Hepatocyte (in vitro differentiated cells): ENCODE measurements at regions not wholly inside any gene's neighbourhood (a gene's known extent, or its start where the extent isn't known, plus 50 kb on each side); places are given as distances from the start of the nearest gene placed in this dataset.

ENCODE experiments used
- DNase-seq: peaks from one replicate; pipeline ENCODE4 v3.0.0-alpha.2; 2016; ENCODE audit warnings: low spot score
- H2AFZ ChIP-seq: fragments of 200-600 bp; sonication (generic); 2 replicates; pipeline ENCODE4 v1.6.0; 2016; ENCODE audit warnings: antibody characterized with exemption, mild to moderate bottlenecking
- H3K27ac ChIP-seq: fragments of 200-600 bp; sonication (generic); 2 replicates; pipeline ENCODE4 v1.5.1; 2016; ENCODE audit warnings: mild to moderate bottlenecking
- H3K27me3 ChIP-seq: fragments of 200-600 bp; sonication (generic); 2 replicates; pipeline ENCODE4 v1.6.1; 2016
- H3K36me3 ChIP-seq: fragments of 200-600 bp; sonication (generic); replicated peaks from 2 replicates; pipeline ENCODE4 v1.5.1; 2016; ENCODE audit warnings: low read depth; ENCODE audit not compliant: insufficient read depth
- H3K4me1 ChIP-seq: fragments of 200-600 bp; sonication (generic); 2 replicates; pipeline ENCODE4 v1.5.1; 2016; ENCODE audit warnings: mild to moderate bottlenecking, moderate library complexity; ENCODE audit not compliant: insufficient read depth
- H3K4me2 ChIP-seq: fragments of 200-600 bp; sonication (generic); 2 replicates; pipeline ENCODE4 v1.6.0; 2016
- H3K4me3 ChIP-seq: fragments of 200-600 bp; sonication (generic); 2 replicates; pipeline ENCODE4 v1.5.1; 2016; ENCODE audit warnings: mild to moderate bottlenecking
- H3K79me2 ChIP-seq: fragments of 200-600 bp; sonication (generic); 2 replicates; pipeline ENCODE4 v1.6.0; 2017; ENCODE audit warnings: mild to moderate bottlenecking
- H3K9me2 ChIP-seq: fragments of 200-600 bp; sonication (generic); replicated peaks from 2 replicates; pipeline ENCODE4 v1.6.0; 2017; ENCODE audit warnings: mild to moderate bottlenecking; ENCODE audit not compliant: insufficient read depth
- H3K9me3 ChIP-seq: fragments of 200-600 bp; sonication (generic); 2 replicates; pipeline ENCODE4 v1.5.1; 2016; ENCODE audit warnings: low read depth, mild to moderate bottlenecking
- H4K20me1 ChIP-seq: fragments of 200-600 bp; sonication (generic); 2 replicates; pipeline ENCODE4 v1.6.0; 2016; ENCODE audit warnings: mild to moderate bottlenecking; ENCODE audit not compliant: insufficient read depth, poor library complexity, severe bottlenecking
- EZH2 ChIP-seq: fragments of 200-600 bp; sonication (generic); IDR thresholded peaks from 2 replicates; pipeline ENCODE4 v1.6.1; 2016; ENCODE audit warnings: antibody characterized with exemption, mild to moderate bottlenecking, borderline replicate concordance
- EZH2phosphoT487 ChIP-seq: fragments of 200-600 bp; sonication (generic); IDR thresholded peaks from one replicate; pipeline ENCODE4 v1.6.1; 2018; ENCODE audit warnings: antibody characterized with exemption, mild to moderate bottlenecking, low read depth, moderate library complexity; ENCODE audit not compliant: unreplicated experiment, severe bottlenecking
- WGBS: methylation state at CpG from one replicate; pipeline ENCODE4 v1.1.6; 2016; ENCODE audit warnings: low lambda C conversion rate; ENCODE audit errors: missing lambda C conversion rate; 5-methylcytosine and 5-hydroxymethylcytosine counted together
- TF ChIP-seq, protein P1 (sequence below): fragments of 200-600 bp; sonication (generic); IDR thresholded peaks from 2 replicates; pipeline ENCODE4 v1.5.1; 2016; ENCODE audit warnings: antibody characterized with exemption, mild to moderate bottlenecking; ENCODE audit not compliant: poor library complexity

DNA sequence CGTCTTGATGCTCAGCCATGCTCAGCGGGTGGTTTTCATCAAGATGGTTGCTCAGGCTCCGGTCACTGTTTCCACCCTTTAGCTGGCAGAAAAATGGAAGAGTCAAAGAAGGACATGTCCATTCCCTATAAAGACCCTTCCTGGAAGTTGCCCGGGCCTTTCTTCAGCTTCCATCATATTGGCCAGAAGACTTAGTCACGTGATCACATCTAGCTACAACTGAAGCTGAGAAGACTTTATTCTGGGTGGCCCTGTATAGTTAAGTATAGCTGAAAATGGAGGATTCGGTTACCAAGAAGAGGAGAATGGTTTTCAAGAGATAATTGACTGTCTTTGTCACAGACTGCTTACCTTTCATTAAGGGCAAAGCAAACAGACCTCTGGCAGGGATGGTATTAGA, 296.7 kb upstream of the CASK start:
- H3K27ac ChIP-seq = no peak overlapping the region
- TF ChIP-seq EZH2phosphoT487 (no peak), EZH2 (no peak)
- TF ChIP-seq, protein P1, sequence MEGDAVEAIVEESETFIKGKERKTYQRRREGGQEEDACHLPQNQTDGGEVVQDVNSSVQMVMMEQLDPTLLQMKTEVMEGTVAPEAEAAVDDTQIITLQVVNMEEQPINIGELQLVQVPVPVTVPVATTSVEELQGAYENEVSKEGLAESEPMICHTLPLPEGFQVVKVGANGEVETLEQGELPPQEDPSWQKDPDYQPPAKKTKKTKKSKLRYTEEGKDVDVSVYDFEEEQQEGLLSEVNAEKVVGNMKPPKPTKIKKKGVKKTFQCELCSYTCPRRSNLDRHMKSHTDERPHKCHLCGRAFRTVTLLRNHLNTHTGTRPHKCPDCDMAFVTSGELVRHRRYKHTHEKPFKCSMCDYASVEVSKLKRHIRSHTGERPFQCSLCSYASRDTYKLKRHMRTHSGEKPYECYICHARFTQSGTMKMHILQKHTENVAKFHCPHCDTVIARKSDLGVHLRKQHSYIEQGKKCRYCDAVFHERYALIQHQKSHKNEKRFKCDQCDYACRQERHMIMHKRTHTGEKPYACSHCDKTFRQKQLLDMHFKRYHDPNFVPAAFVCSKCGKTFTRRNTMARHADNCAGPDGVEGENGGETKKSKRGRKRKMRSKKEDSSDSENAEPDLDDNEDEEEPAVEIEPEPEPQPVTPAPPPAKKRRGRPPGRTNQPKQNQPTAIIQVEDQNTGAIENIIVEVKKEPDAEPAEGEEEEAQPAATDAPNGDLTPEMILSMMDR = no peak
- no peaks in the 10 kb centered on the region for H4K20me1 ChIP-seq
- 80% methylated on average over 6 of the region's 6 CpGs for WGBS
- H3K4me2 ChIP-seq = no peak overlapping the region
- H2AFZ ChIP-seq = no peak overlapping the region
- H3K9me3 ChIP-seq = peaks cover 3% of the 10 kb centered on the region
- H3K4me3 ChIP-seq = no peak overlapping the region
- H3K36me3 ChIP-seq = no peaks in the 10 kb centered on the region
- no peaks in the 10 kb centered on the region for H3K27me3 ChIP-seq
- no peak for DNase-seq
- H3K9me2 ChIP-seq = no peaks in the 10 kb centered on the region
- H3K79me2 ChIP-seq = no peaks in the 10 kb centered on the region
- H3K4me1 ChIP-seq = no peaks in the 10 kb centered on the region

DNA sequence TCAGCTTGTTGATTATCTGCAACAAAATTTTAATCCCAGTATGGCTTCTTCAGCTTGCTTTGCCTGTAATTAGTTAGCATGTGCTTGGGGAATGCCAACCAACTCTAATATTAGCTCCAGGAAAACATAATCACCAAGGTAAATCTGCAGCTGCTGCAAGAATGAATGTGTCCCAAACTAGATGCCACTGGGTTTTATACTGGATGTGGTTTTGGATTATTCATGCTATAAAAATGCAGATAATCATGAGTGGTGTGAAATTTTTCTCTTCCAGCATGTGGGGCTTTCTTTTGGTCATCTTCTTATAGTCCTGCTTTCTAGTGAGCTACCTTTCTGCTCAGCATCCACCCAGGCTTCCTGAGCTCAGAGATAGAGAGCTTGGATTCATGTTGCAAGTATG, 295.9 kb upstream of the CASK start:
- Histone ChIP-seq H3K27me3 (no peaks in the 10 kb centered on the region), H3K36me3 (no peaks in the 10 kb centered on the region), H3K79me2 (no peaks in the 10 kb centered on the region), H3K9me3 (peaks cover 3% of the 10 kb centered on the region), H2AFZ (no peak overlapping the region), H3K4me3 (no peak overlapping the region), H3K4me1 (no peaks in the 10 kb centered on the region), H3K4me2 (no peak overlapping the region), H3K9me2 (no peaks in the 10 kb centered on the region), H3K27ac (no peak overlapping the region), H4K20me1 (no peaks in the 10 kb centered on the region)
- DNase-seq = no peak
- TF ChIP-seq, protein P1 = no peak
- no peak for TF ChIP-seq EZH2
- TF ChIP-seq EZH2phosphoT487 = no peak

DNA sequence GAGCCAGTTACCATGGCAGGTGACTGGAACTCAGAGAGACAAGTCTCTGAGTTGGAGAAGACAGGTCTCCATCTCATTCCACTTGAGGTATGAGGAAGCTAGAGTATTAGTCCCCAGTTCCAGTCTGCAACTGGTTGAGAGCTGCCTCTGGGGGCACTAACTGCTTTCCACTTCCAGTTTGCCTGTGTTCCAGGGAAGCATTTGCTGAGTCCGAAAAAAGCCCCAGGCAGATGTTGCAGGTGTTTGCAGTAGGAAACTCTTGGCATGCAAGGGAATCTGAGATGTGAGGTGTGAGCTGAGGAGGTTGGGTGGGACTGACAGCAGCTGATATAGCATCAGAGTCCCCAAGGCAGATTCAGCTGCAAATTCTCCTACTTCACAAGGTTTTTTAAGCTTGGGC, 272.2 kb upstream of the CASK start:
- 67% methylated on average over 1 of the region's 1 CpG for WGBS
- Histone ChIP-seq H3K4me3 (no peak overlapping the region), H3K4me1 (no peaks in the 10 kb centered on the region), H3K36me3 (no peaks in the 10 kb centered on the region), H3K79me2 (no peaks in the 10 kb centered on the region), H3K27ac (no peak overlapping the region), H3K27me3 (no peaks in the 10 kb centered on the region), H2AFZ (no peak overlapping the region), H3K9me2 (no peaks in the 10 kb centered on the region), H3K9me3 (no peaks in the 10 kb centered on the region), H4K20me1 (no peaks in the 10 kb centered on the region), H3K4me2 (no peak overlapping the region)
- DNase-seq = no peak
- TF ChIP-seq EZH2 (no peak), EZH2phosphoT487 (no peak)
- TF ChIP-seq, protein P1 = no peak

DNA sequence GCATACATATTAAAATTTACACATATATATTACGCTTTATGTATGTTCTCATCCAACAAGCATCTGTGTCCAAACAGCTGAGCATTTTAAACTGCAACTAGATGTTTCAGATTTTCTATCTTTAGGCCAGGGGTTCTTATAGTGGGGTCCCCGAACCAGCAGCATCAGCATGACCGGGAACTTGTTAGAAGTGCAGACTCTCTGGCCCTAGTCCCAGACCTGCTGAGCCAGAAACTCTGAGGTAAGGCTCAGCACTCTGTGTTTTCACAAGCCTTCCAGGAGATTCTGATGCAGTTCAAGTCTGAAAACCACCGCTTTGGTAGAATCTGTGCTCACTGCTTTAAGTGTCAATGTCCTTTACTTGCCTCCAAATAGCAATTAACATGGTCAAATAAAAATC, 266.2 kb upstream of the CASK start:
- H3K36me3 ChIP-seq = no peaks in the 10 kb centered on the region
- no peaks in the 10 kb centered on the region for H4K20me1 ChIP-seq
- H3K4me1 ChIP-seq = no peaks in the 10 kb centered on the region
- H3K9me3 ChIP-seq = no peaks in the 10 kb centered on the region
- H2AFZ ChIP-seq = no peak overlapping the region
- H3K4me3 ChIP-seq = no peak overlapping the region
- no peaks in the 10 kb centered on the region for H3K27me3 ChIP-seq
- no peak overlapping the region for H3K27ac ChIP-seq
- TF ChIP-seq, protein P1 = no peak
- TF ChIP-seq EZH2phosphoT487 = no peak
- no peak for TF ChIP-seq EZH2
- DNase-seq = no peak
- H3K9me2 ChIP-seq = no peaks in the 10 kb centered on the region
- no peak overlapping the region for H3K4me2 ChIP-seq
- 76% methylated on average over 4 of the region's 4 CpGs for WGBS
- no peaks in the 10 kb centered on the region for H3K79me2 ChIP-seq
